HG02642 (cell line): ENCODE measurements at regions not wholly inside any gene's neighbourhood (a gene's known extent, or its start where the extent isn't known, plus 50 kb on each side); places are given as distances from the start of the nearest gene placed in this dataset.
"Not testable (repeated sequence)": the region's sequence is repeated elsewhere in the genome, so short reads cannot be mapped to it uniquely, and the experiment has no call there.

Source experiments
- ATAC-seq: cut with Tn5 transposase; IDR thresholded peaks from one replicate; pipeline ENCODE4 v1.9.1; 2021; ENCODE audit warnings: mild to moderate bottlenecking; ENCODE audit not compliant: unreplicated experiment, poor library complexity

- ATAC-seq = no peak
These were observed 99.2 kb upstream of the SCAF11 start for GRCh38 chr12:46089414-46090162.

GRCh38 chr12:46087916-46088439, 97.6 kb upstream of the SCAF11 start:
- no peak for ATAC-seq

- ATAC-seq = no peak
These were observed 94.6 kb upstream of the SCAF11 start for GRCh38 chr12:46084666-46085631.

- ATAC-seq = no peak
These were observed 92.3 kb upstream of the SCAF11 start for GRCh38 chr12:46082490-46083200.

- no peak for ATAC-seq
These were observed 82.9 kb upstream of the SCAF11 start for GRCh38 chr12:46073321-46073720.

GRCh38 chr12:46071769-46072624, 81.6 kb upstream of the SCAF11 start:
- ATAC-seq = peak; percentile 96

- no peak for ATAC-seq
These were observed 81.0 kb upstream of the SCAF11 start for GRCh38 chr12:46071335-46071734.

GRCh38 chr12:46067094-46067493, 76.7 kb upstream of the SCAF11 start:
- ATAC-seq = no peak

GRCh38 chr12:46065412-46066166, 75.2 kb upstream of the SCAF11 start:
- ATAC-seq = peak; percentile 86

GRCh38 chr12:46064548-46064947, 74.2 kb upstream of the SCAF11 start:
- ATAC-seq = no peak

- ATAC-seq = not testable (repeated sequence)
These were observed 68.3 kb upstream of the SCAF11 start for GRCh38 chr12:46058697-46059096.

- ATAC-seq = no peak
These were observed 60.4 kb upstream of the SCAF11 start for GRCh38 chr12:46050805-46051204.

- ATAC-seq = no peak
These were observed 59.3 kb upstream of the SCAF11 start for GRCh38 chr12:46049665-46050064.

- no peak for ATAC-seq
These were observed 56.1 kb upstream of the SCAF11 start for GRCh38 chr12:46046436-46046835.

- ATAC-seq = no peak
These were observed 53.7 kb upstream of the SCAF11 start for GRCh38 chr12:46043972-46044520.
